ENCODE measurements at regions not wholly inside any gene's neighbourhood (a gene's known extent, or its start where the extent isn't known, plus 50 kb on each side); places are given as distances from the start of the nearest gene placed in this dataset.
A peak's percentile ranks its signal among the peaks of the same experiment; 100 is the strongest.

- no peak for DNase-seq
Measured at GRCh38 chr15:70358011-70358819, 260.5 kb upstream of the TLE3 start.

- DNase-seq = no peak
Measured at GRCh38 chr15:70357453-70357852, 259.7 kb upstream of the TLE3 start.

GRCh38 chr15:70356919-70357318 lies 259.2 kb upstream of the TLE3 start:
- DNase-seq = no peak

- DNase-seq = no peak
Measured at GRCh38 chr15:70356062-70356860, 258.5 kb upstream of the TLE3 start.

GRCh38 chr15:70355275-70355795 lies 257.6 kb upstream of the TLE3 start:
- DNase-seq = no peak

GRCh38 chr15:70354346-70354905 lies 256.7 kb upstream of the TLE3 start:
- no peak for DNase-seq

- DNase-seq = no peak
Measured at GRCh38 chr15:70353606-70354345, 256.1 kb upstream of the TLE3 start.

GRCh38 chr15:70351941-70352774 lies 254.4 kb upstream of the TLE3 start:
- peak; percentile 6 for DNase-seq

- DNase-seq = no peak
Measured at GRCh38 chr15:70351391-70351790, 253.7 kb upstream of the TLE3 start.

- peak; percentile 76 for DNase-seq
Measured at GRCh38 chr15:70348581-70349344, 251.0 kb upstream of the TLE3 start.

GRCh38 chr15:70348226-70348543 lies 250.5 kb upstream of the TLE3 start:
- DNase-seq = no peak

GRCh38 chr15:70347321-70348225 lies 249.9 kb upstream of the TLE3 start:
- no peak for DNase-seq

- no peak for DNase-seq
Measured at GRCh38 chr15:70345251-70346019, 247.7 kb upstream of the TLE3 start.

GRCh38 chr15:70344666-70345065 lies 246.9 kb upstream of the TLE3 start:
- DNase-seq = peak; percentile 50

GRCh38 chr15:70343961-70344621 lies 246.4 kb upstream of the TLE3 start:
- DNase-seq = peak; percentile 50

- DNase-seq = no peak
Measured at GRCh38 chr15:70342554-70343548, 245.1 kb upstream of the TLE3 start.

- DNase-seq = no peak
Measured at GRCh38 chr15:70342141-70342540, 244.4 kb upstream of the TLE3 start.

GRCh38 chr15:70341566-70341965 lies 243.8 kb upstream of the TLE3 start:
- DNase-seq = no peak
